Hematopoietic multipotent progenitor cell treated with erythropoietin and hydrocortisone succinate and interleukin-3 and kit ligand, for 6 days (in vitro differentiated cells): ENCODE measurements at regions not wholly inside any gene's neighbourhood (a gene's known extent, or its start where the extent isn't known, plus 50 kb on each side); places are given as distances from the start of the nearest gene placed in this dataset.
"Not testable (repeated sequence)": the region's sequence is repeated elsewhere in the genome, so short reads cannot be mapped to it uniquely, and the experiment has no call there.

ENCODE experiments used
- DNase-seq: peaks from one replicate; pipeline ENCODE4 v3.0.0-alpha.2; 2015

GRCh38 chr7:32680259-32681173 lies 185.2 kb downstream of the AVL9 start:
- DNase-seq: no peak

- DNase-seq: no peak
Observed at GRCh38 chr7:32679192-32679591, 183.9 kb downstream of the AVL9 start.

GRCh38 chr7:32677593-32677992 lies 182.3 kb downstream of the AVL9 start:
- no peak for DNase-seq

GRCh38 chr7:32676249-32676941 lies 181.1 kb downstream of the AVL9 start:
- DNase-seq: no peak

- no peak for DNase-seq
Observed at GRCh38 chr7:32673275-32673983, 178.1 kb downstream of the AVL9 start.

GRCh38 chr7:32670110-32671025 lies 175.1 kb downstream of the AVL9 start:
- peak; percentile 64 for DNase-seq

- peak; percentile 83 for DNase-seq
Observed at GRCh38 chr7:32669173-32669870, 174.0 kb downstream of the AVL9 start.

GRCh38 chr7:32668387-32669097 lies 173.3 kb downstream of the AVL9 start:
- not testable (repeated sequence) for DNase-seq

GRCh38 chr7:32667586-32667985 lies 172.3 kb downstream of the AVL9 start:
- DNase-seq: not testable (repeated sequence)

GRCh38 chr7:32663805-32664211 lies 168.5 kb downstream of the AVL9 start:
- not testable (repeated sequence) for DNase-seq

- peak; percentile 56 for DNase-seq
Observed at GRCh38 chr7:32662509-32662908, 167.2 kb downstream of the AVL9 start.

- DNase-seq: no peak
Observed at GRCh38 chr7:32661929-32662328, 166.6 kb downstream of the AVL9 start.

- DNase-seq: no peak
Observed at GRCh38 chr7:32661501-32661900, 166.2 kb downstream of the AVL9 start.

- DNase-seq: no peak
Observed at GRCh38 chr7:32660936-32661335, 165.6 kb downstream of the AVL9 start.

- no peak for DNase-seq
Observed at GRCh38 chr7:32659853-32660252, 164.6 kb downstream of the AVL9 start.

GRCh38 chr7:32658467-32658869 lies 163.2 kb downstream of the AVL9 start:
- DNase-seq: no peak

GRCh38 chr7:32658034-32658433 lies 162.7 kb downstream of the AVL9 start:
- DNase-seq: no peak

- DNase-seq: not testable (repeated sequence)
Observed at GRCh38 chr7:32654549-32654948, 159.3 kb downstream of the AVL9 start.

- not testable (repeated sequence) for DNase-seq
Observed at GRCh38 chr7:32650356-32650755, 155.1 kb downstream of the AVL9 start.

GRCh38 chr7:32648408-32649156 lies 153.3 kb downstream of the AVL9 start:
- DNase-seq: no peak
